Embryonic facial prominence (tissue), 1 donor: ENCODE measurements at regions not wholly inside any gene's neighbourhood (a gene's known extent, or its start where the extent isn't known, plus 50 kb on each side); places are given as distances from the start of the nearest gene placed in this dataset.

Experiments
- DNase-seq: peaks from one replicate; pipeline ENCODE4 v3.0.0-alpha.2; 2016; ENCODE audit errors: extremely low spot score

DNA sequence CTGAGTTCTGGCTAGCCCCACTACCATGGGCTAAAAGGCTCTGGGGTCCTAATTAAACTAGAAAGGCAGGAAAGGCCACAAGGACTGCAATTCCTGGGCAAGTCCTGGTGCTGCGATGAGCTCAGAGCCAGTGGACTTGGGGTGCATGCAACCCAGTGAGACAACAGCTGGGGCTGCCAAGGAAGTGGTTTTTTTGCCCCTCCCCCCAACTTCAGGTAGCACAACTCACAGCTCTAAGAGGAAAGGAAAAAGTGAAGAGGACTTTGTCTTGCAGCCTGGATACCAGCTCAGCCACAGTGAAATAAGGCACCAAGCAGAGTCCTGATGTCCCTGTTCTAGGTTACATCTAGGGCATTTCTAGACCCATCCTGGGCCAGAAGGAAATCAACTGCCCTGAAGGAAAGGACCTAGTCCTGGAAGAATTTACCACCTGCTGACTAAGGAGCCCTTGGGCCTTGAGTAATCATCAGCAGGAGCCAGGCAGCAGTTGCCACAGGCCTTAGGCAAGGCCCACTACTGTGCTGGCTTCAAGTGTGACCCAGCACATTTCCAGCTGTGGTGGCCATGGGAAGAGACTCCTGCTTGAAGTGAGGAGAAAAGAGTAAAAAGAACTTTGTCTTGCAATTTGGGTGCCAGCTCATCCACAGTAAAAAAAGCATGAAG is 358.4 kb downstream of the BTBD3 start:
- DNase-seq = no peak

DNA sequence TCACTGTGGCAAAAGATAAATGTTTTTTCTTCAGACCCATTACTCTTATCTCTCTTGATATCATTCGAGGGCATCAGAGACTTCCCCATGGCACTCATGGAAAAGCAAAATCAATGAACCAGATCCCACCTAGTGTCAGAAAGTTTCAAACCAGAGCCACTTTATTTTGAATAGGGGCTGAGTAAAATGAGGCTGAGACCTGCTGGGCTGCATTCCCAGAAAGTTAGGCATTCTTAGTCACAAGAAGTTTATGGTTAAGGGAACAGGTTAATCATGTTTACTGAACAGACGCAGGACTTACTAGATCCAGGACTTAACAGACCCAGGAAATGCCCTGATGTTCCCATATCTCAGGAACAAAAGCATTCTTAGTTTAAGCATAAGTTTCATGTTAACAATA is 369.9 kb downstream of the BTBD3 start:
- no peak for DNase-seq

DNA sequence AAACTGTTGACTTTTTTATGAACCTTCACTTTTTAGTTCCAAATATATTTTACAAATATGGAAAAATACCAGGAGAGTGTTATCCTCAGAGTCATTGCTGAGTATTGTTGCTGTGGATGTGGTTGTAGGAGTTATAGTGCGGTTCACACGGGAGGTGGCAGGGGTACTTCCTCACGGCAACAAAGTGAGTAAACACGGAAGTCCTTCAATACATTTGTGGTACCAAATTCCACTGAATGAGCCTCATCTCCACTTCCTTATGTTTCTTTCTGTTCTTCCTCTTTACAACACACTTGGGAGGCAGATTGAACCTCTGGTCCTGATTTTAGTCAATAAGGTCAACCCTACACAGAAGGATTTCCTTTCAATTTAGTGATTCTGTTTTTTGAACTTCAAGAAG is 371.8 kb downstream of the BTBD3 start:
- DNase-seq = no peak

DNA sequence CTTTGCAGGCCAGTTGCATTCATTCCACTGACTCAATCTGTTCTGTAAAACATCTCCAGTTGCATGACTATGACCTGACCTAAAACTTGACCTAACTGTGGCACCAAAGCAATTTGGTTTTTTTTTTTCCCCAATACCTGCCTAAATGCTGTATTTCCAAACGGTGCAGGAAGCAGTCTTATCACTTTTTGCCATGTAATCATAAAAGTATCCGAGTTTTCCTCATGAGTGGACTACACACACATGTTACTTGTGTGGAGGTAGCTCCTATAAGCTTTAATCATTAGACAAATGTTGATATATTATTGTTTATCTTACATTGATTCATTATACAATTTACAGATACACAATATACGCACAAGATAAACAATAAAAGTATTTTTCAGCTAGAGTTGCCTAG is 373.7 kb downstream of the BTBD3 start:
- no peak for DNase-seq

DNA sequence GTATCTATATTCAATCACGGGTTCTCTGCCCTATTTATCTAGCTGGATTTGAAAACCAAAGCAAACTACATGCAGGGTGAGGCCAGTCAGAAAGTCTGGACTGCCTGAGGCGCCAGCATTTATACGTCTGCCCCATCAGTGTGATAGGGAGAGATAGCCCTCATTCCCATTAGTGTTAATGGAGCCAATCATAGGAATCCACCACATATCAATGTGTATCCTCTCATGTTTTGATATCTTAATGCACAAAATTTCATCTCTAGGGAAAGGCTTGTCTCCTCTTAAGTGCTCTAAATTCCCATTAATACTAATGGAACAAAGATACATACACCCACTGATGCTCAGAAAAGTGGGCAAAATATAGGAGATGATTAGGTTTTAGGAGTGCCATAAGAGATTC is 376.2 kb downstream of the BTBD3 start:
- no peak for DNase-seq

DNA sequence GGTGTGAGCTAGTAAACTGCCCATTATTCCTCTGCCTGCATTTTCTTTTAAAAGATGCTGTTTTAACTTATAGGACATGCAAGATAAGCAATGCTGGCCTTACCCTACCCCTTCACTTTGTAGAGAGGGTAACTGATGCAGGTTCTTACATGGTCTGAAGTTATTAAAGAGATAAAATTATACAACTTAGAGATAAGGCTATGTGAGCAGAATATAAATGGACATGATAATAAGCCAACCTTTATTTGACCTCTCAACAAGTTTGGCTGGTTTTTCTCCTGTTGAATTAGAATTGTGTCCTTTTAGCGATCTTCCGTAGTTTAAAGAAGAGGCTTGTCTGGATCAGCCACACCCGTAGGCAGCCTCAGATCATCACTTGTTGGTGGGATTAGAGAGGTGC is 377.0 kb downstream of the BTBD3 start:
- no peak for DNase-seq

DNA sequence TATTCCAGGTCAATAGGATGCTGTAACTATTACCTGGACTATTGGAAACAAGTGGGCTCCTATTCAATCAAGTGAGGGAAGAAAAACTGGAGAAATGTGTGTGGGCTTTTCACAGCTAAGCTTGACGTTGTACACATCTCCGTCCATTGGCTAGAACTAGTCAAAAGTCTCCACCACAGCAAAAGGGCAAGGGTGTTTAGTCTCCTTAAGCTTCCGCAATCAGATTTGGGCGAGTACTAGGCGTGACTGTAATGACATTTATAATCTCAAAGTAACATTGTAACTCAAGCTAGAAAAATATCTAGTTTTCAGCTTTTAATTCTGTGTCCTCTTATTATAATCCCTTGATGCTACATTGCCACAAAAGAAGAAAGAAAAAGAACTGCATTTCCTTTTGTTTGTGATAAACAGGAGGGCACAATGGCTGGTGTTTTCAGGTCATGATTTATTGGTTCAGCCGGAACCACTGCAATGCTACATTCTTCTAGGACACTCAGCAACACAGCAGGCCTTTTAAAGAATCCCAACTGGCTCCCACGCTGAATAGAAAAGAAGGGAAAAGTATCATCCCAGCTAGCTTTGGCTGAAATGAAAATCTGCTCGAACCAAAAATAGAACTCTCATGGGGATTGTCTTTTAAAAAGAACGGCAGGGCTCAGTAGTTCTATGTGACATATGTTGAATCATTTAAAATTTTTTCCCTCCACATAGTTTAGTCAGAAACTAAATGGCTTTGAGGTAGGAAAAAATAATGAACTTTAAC is 387.7 kb downstream of the BTBD3 start:
- DNase-seq = no peak

DNA sequence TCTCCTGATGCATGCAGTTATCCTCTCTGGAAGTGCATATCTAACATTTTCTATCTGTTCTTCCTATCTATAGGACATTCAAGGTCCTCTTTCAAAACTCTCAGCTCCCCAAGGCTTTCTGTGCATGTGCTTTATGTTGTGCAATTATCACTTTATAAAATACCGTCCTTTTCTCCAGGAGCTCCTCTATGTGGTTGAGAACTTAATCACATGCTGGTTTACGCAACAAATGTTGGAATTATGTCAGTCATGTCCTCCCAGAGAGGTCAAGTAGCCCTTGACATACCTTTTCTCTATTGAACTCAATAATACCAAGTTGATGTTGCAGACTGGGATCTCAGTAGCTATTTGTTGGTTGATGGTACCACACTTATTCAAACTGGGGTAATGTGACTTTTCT is 388.4 kb downstream of the BTBD3 start:
- no peak for DNase-seq

DNA sequence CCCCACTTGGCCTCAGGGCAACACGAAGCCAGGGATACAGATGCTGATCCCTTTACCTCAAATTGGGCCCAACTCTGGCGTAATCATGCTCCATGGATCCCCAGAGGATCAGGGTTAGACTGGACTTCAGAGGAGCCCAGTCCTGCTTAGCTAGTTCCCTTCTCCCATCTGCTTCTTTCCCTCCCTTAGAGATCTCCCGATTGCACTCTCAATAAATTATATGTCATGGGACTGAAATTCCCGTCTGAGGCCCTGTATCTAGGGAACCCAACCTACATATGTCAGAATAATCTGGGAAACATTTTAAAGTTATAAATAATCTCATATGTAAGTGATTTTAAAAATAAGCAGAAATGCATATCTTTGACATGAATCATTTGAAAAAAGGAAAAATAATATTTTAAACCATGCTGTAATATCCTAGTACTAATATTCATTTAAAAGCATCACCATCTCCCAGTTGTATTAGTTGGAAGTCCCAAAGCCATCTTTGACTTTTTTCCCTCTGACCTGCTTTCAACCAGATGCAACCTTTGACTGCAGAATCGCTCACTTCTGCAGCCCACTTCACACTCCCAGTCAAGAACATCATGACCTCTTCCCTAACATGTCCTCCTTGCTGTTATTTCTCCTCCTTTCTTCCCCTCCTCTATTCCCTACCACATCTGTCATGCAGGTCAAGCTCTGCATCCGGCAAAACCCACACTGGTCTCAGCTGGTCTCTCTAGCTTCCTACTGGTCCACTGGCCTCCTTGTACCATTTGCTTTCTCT is 393.6 kb downstream of the BTBD3 start:
- no peak for DNase-seq

DNA sequence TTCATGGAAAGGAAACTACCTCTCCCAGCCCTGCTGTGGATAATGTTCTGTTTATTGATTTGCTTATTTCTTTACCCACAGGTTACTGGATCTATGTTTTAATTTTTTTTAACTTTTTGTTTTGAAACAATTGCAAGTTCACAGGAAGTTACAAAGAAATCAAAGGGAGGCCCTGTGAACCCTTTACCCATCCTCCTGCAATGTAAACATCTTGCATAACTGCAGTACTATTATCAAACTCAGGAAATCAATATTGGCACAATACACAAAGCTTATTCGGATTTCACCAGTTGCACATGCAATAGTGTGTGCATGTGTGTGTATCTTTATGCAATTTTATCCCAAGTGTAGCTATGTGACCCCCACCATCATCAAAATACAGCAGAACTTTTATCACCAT is 398.0 kb downstream of the BTBD3 start:
- no peak for DNase-seq

DNA sequence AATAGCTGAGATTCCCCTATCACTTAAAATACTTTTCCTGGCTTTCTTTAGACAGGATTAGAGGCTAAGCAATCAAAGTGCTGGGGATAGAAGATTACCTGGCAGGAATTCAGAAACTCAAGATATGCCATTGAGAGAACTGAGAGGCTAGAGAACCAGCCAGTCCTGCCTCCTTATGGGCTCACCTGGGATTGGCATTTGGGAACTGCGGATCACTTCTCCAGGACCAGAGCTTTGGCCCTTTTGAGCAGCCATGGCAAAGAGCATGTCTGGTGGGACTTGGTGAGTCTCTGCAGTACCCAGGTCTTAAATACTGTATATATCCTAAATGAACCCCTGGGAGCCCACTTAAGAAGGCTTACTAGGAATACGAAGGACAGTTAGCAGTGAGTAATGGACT is 399.1 kb downstream of the BTBD3 start:
- DNase-seq = no peak

DNA sequence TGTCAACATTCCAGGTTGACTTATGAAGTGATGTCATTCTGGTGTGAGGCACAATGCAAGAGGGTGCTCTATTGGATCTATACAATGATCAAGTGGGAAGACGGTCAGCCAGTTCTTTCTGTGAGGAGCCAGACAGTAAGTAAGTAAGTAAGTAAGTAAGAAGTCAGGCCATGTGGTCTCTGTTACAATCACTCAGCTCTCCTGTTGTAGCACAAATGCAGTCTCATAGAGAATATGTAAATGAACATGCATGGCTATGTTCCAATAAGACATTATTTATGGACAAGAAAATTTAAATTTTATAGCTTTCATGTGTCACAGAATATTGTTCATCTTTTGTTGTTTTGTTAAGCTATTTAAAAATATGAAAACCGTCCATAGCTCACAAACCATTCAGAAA is 399.7 kb downstream of the BTBD3 start:
- DNase-seq = no peak

DNA sequence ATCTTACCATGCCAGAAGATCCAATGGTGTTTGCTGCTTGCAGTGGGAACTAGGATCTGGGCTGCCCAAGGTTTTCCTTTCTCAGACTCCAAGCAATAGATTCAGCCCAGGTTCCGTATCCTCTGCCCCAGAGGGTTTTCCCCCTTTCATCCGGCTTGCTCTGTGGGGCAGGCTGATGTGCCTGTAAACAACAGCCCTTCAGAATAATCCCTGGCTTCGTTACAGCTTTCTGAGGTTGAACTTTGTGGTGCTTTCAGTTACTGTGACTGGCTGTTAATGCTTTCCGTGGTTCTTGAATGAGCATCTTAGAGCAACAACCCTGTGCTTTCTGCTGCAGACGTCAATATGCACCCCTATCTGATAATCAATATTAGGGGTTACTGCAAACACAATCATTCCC is 400.4 kb downstream of the BTBD3 start:
- no peak for DNase-seq

DNA sequence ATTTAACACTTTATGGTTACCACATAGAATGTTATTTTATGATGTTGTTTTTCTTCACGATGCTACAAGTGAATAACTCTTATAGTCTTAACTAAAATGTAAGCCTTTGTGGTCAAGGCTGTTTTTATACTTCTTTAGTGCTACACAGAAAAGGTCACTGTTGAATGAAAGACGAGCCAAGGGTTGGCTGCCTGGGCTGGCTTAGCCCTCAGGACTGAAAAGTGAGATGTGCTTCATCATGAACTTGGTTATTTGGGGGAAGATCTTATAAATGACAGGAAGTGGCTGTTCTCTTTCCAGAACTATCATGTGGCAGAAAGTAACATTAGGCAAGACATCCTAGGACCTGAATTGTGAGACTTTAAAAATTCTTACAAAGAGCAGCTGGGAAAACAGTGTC is 404.0 kb downstream of the BTBD3 start:
- DNase-seq = no peak

DNA sequence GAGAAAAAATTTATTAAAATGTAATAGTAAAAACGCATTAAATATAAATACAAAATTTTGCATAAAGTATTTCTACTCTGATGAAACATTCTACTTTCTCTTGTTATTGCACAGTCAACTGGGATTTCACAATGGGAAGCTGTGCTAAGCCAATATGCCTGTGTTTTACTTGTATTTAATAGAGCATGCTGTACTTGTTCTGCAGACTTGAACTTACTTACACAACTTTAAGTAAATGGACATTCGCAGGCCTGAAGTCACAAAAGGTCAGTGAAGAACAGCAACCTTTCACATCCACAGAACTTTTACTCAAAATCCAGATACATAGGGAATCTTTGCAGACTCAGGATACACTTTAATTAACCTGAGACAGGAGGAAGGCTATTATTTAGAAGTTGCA is 409.5 kb downstream of the BTBD3 start:
- DNase-seq = no peak

DNA sequence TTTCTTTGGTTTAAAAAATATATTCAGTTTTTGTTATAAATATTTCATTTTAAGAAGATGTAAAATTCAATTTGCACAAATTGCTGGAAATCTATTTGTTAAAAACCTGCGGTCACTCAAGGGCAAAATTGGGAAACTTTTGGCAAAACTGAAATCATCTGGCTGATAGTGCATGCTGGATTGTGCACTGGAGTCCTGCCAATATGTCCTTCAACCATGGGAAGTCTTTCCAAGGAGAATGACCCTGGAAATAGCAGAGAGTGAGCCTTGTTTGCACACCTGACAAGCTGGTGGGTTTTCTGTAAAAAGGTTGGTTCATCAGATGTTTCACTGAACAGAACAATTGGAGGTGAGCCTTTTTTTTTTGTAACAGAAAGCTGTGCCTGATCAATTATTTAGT is 413.5 kb downstream of the BTBD3 start:
- DNase-seq = no peak

DNA sequence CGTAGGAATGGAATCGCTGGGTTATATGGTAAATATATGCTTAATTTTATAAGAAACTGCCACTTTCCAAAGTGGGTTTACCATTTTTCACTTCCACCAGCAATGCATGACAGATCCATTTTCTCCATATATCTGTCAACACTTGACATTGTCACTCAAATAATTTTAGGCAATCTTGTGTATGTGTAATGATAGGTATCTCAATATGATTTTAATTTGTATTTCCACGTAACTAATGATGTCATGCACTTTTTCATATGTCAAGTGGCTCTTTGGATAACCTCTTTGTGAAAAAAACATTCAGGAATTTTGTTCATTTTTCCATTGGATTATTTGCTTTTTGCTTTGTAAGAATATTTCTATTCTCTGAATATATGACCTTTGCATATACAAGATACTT is 419.9 kb downstream of the BTBD3 start:
- DNase-seq = no peak

DNA sequence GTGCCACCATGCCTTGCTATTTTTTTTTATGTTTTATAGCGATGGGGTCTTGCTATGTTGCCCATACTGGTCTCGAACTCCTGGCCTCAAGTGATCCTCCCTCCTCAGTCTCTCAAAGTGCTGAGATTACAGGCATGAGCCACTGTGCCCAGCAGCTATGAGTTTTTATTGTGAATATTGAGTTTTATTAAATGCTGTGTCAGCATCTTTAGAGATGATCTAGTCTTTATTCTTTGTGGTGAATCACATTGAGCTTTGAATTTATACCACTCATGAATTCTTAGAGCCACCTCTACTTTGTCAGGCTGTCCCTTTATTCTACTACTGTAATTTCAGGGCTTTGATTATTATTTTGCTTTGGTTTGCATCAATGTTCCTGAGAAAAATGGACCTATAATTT is 428.3 kb downstream of the BTBD3 start:
- no peak for DNase-seq

DNA sequence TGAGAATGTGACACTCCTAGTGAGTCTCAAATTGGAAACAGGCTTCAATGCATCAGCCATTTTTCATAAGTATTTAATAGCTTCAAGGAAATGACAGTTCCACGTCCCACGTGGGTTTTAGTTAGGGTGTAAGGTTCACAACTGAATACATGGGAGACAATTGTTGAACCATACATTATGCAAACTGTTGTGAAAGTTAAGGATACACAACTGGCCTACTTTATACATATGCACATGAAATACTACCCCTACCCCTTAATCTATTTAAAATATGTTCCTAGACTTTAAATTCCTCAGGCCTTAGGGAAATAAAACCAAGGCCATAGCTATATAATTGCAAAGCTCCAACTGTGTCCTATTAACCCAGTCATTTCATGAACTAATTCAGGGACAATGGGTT is 436.1 kb downstream of the BTBD3 start:
- DNase-seq = no peak

DNA sequence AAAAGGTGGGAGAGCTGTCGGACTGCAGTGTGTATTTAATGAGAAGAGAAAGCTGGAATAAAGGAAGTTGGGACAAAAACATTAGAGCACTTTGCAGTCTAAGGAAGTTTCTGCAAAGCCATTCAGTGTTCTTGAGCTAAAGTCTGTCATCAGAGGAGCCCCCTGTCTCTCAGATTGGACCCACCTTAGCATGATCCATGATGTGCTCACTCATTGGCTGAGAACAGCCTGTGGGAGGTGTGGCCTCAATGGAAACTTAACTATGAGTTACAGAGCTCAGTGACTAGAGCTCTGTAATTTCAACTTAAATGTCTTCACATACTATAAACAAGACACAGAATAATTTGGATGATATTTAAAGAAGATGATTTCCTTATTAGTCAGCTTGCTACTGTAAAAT is 437.0 kb downstream of the BTBD3 start:
- no peak for DNase-seq

DNA sequence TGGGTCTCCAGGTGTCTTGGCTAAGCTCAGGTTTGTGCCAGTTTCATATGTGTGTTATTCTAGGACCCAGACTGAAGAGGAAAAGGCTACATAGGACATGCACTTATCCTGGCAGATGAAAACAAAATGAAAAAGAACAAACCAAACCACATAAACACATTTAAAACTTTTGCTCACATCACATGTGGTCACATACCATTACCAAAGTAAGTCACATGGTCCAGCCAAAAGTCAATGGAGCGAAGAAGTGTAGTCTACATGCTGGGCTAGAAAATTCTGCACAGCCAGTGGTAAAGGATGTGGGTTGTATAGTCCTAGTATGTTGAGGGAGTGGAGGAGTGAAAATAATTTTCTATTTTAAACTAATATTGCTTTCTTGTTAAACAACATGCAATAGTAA is 437.5 kb downstream of the BTBD3 start:
- DNase-seq = no peak

DNA sequence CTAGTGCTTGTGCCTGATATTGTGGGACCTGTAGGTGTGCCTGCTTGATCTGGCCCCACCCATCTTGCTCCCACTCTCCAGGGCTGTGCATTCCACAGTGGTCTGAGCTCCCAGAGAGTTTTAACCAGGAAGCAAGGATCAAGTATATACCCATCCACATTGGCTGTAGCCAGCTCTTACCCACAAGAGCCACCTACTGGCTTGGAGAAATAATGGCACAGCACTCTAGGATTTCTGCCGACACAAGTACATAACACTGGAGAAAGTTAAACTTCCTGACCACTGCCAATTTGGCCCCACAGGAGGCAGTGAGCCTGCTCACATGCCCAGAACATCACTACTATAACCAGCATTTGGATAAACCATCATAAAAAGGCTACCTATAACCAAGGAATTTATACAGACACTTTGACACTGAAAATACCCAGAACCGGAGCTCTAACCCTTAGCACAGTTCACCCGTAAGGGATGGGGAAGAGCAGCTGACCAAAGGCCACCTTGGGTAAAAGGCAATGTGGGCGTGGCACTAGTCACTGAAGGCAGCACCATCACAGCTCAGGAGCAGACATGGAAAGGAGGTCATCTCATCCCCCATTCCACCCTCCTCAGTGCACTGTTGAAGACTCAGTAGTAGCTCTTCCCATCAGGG is 440.4 kb downstream of the BTBD3 start:
- DNase-seq = no peak

DNA sequence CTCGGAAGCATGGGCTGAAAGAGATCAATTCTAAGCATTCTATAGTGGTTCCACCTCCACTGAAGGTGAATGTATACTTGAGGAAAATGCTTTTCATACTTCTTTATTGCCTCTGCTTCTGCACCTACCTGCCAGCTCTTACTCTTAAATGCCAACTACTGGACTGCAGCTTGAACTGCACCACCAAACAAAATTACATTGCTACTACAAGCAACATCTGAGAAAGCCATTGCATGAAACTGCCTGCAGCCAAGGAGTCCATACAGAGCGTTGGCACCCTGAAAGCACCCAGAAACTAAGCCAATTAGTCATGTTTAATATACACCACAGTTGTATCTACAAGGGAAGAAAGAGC is 440.9 kb downstream of the BTBD3 start:
- no peak for DNase-seq
